ENCODE measurements at regions not wholly inside any gene's neighbourhood (a gene's known extent, or its start where the extent isn't known, plus 50 kb on each side); places are given as distances from the start of the nearest gene placed in this dataset.

DNA sequence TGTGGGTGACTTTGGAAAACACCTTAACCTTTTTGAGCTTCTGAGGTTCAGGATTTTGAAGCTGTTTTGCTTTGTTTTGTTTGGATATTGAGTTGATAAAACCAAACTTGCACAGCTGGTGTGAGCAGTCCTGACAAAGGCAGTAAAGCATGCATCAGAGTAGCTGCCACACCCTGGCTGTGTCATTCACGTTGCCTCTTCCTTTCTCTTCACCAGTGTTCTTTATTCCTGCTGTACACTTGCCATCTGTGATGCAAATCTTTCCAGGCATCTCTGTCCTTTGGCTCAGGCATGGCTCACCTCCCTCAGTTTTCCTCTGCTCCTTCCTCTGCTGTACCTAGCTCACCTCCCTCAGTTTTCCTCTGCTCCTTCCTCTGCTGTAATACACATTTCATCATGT, 1850.2 kb upstream of the AGA start:
- no peak for DNase-seq
- Histone ChIP-seq H3K27me3 (no peaks in the 10 kb centered on the region), H3K36me3 (no peaks in the 10 kb centered on the region), H3K4me1 (no peaks in the 10 kb centered on the region), H3K9me3 (no peaks in the 10 kb centered on the region), H3K4me3 (ENCODE audit: low read depth, low read length) (no peak overlapping the region)
- TF ChIP-seq, protein P1, sequence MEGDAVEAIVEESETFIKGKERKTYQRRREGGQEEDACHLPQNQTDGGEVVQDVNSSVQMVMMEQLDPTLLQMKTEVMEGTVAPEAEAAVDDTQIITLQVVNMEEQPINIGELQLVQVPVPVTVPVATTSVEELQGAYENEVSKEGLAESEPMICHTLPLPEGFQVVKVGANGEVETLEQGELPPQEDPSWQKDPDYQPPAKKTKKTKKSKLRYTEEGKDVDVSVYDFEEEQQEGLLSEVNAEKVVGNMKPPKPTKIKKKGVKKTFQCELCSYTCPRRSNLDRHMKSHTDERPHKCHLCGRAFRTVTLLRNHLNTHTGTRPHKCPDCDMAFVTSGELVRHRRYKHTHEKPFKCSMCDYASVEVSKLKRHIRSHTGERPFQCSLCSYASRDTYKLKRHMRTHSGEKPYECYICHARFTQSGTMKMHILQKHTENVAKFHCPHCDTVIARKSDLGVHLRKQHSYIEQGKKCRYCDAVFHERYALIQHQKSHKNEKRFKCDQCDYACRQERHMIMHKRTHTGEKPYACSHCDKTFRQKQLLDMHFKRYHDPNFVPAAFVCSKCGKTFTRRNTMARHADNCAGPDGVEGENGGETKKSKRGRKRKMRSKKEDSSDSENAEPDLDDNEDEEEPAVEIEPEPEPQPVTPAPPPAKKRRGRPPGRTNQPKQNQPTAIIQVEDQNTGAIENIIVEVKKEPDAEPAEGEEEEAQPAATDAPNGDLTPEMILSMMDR (IDR thresholded peaks at IDR 0.05; ENCODE audit: low read depth, low read length): no peak

DNA sequence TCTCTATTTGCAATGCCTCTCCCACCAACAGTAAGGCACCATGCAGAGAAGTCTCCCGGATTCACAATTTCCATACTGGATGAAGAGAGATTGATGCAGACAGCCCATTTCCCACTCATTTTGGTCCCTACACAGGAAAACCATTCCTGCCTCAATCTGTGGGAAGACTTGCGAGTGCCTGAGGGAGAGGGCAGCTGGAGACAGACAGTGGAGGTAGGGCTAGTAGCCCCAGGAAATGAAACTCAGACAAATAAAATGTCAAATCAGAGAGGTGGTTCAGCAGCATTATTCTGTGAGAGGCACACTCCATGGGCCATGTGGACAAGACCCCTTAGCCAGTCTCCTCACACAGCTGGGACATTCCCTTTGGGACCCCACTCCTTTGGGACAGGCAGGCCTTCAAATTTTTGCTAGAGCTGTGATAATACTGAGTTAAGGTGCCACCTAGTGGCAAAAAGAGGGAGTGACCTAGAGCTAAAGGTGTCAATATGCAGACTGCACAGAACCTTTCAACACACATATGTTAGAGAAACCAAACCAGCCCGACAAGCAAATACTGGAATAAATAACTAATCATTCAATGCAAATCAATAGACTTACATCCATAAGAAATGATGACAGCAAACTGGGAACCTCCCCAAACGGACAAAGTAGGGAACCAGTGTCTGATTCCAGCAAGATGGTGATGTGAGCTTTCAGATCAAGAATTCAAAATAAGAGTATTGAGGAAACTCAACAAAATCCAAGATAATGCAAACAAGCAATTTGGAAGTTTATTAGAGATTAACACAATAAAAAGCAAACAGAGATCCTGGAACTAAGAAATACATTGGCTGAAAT, 1865.3 kb upstream of the AGA start:
- TF ChIP-seq, protein P1 (IDR thresholded peaks at IDR 0.05; ENCODE audit: low read depth, low read length): peak; percentile 86
- peak; percentile 61 for DNase-seq
- Histone ChIP-seq H3K36me3 (no peaks in the 10 kb centered on the region), H3K9me3 (no peaks in the 10 kb centered on the region), H3K4me3 (ENCODE audit: low read depth, low read length) (no peak overlapping the region), H3K4me1 (no peaks in the 10 kb centered on the region), H3K27me3 (no peaks in the 10 kb centered on the region)

DNA sequence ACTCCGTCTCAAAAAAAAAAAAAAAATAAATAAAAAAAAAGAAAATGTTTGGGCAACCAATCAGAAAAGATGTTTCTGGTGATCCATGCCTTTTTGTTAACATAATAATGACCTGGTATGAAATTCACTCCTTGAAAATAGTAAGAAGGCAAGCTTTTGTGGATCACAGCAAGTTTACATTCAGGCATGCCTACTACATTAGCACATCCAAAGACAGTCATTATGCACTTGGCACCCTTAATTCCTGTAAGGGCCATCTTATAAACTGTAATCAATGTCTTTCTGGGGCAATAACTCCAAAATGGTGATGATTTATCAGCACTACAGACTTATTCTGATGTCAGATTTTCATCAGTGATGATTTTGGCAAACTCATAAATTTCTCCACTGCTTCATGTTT, 1871.6 kb upstream of the AGA start:
- TF ChIP-seq, protein P1 (IDR thresholded peaks at IDR 0.05; ENCODE audit: low read depth, low read length): no peak
- Histone ChIP-seq H3K4me3 (ENCODE audit: low read depth, low read length) (no peak overlapping the region), H3K9me3 (no peaks in the 10 kb centered on the region), H3K27me3 (no peaks in the 10 kb centered on the region), H3K4me1 (no peaks in the 10 kb centered on the region), H3K36me3 (no peaks in the 10 kb centered on the region)
- no peak for DNase-seq

DNA sequence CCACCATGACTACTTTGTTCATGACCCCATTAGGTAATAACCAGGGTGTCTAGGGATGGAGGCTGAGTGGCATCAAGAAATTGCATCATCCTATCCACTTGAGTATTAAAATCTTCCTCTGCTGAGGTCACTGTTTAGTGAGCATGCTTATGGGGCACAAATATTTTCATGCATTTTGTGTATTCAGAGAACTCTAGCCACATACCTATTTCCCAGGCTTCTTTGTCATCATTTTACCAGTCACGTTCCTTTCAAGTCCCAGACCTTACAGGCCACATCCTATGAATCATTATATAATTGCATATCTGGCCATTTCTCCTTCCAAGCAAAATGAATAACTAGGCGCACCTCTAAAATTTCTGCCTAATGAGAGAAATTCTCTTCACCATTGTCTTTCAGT, 1882.9 kb upstream of the AGA start:
- Histone ChIP-seq H3K9me3 (no peaks in the 10 kb centered on the region), H3K36me3 (no peaks in the 10 kb centered on the region), H3K4me1 (no peaks in the 10 kb centered on the region), H3K27me3 (no peaks in the 10 kb centered on the region), H3K4me3 (ENCODE audit: low read depth, low read length) (no peak overlapping the region)
- TF ChIP-seq, protein P1 (IDR thresholded peaks at IDR 0.05; ENCODE audit: low read depth, low read length): no peak
- no peak for DNase-seq

DNA sequence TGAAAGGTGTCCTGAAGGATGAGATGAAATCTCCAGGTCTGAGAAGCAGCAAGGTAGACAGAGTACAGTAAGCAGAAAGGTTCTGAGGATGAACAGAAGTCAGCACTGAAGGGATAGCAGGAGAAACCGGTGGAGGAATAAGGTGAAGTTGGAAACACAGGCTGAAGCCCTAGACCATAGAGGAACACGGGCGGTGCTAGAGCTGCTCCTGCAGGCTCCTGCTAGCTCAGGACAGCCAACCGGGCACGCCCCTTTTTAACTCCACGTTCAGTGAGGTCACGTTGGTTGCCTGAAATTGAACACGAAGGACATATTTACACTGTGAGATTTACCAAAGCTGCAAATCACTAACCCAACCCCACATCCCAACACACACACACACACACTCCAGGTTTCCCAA, 1886.4 kb upstream of the AGA start:
- H3K4me3 ChIP-seq (ENCODE audit: low read depth, low read length): no peak overlapping the region
- H3K27me3 ChIP-seq: no peaks in the 10 kb centered on the region
- no peaks in the 10 kb centered on the region for H3K4me1 ChIP-seq
- no peak for DNase-seq
- H3K9me3 ChIP-seq: no peaks in the 10 kb centered on the region
- TF ChIP-seq, protein P1 (IDR thresholded peaks at IDR 0.05; ENCODE audit: low read depth, low read length): no peak
- no peaks in the 10 kb centered on the region for H3K36me3 ChIP-seq

DNA sequence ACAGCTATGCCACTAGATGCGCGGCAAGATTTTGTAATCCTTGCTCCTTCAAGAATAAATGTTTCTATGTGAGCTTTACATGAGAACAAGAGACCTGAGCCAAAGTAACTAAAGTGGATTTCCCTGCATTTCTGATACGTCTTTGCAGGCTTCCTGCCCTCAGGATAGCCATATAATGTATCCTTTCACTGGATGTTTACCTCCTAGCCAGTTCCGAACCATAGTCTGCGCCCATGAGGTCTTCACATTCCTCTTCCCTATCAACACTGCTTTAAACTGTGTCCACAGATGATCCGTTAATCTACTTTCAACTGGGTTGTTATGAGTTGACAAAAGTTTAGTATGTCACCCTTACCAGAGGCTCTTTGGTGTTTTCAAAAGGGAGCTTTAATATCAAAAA, 1889.1 kb upstream of the AGA start:
- Histone ChIP-seq H3K4me3 (ENCODE audit: low read depth, low read length) (no peak overlapping the region), H3K27me3 (no peaks in the 10 kb centered on the region), H3K9me3 (no peaks in the 10 kb centered on the region), H3K4me1 (peaks cover 3% of the 10 kb centered on the region; the same call in 1 of the 2 replicates), H3K36me3 (no peaks in the 10 kb centered on the region)
- no peak for DNase-seq
- TF ChIP-seq, protein P1 (IDR thresholded peaks at IDR 0.05; ENCODE audit: low read depth, low read length): no peak
